Suprapubic skin (tissue), 4 donors: ENCODE measurements at regions not wholly inside any gene's neighbourhood (a gene's known extent, or its start where the extent isn't known, plus 50 kb on each side); places are given as distances from the start of the nearest gene placed in this dataset.

ENCODE experiments used
- DNase-seq, 2 donors: peaks; one replicate each; pipeline ENCODE4 v3.0.0-alpha.2; 2019; ENCODE audit warnings: low spot score in 2 of 2
- H3K27ac ChIP-seq: fragments of 200-600 bp; sonication (generic); one replicate; pipeline ENCODE4 v1.5.1; 2019
- H3K27me3 ChIP-seq: fragments of 200-600 bp; sonication (generic); one replicate; pipeline ENCODE4 v1.5.1; 2019
- H3K36me3 ChIP-seq: fragments of 200-600 bp; sonication (generic); one replicate; pipeline ENCODE4 v1.5.1; 2019
- H3K4me1 ChIP-seq: fragments of 200-600 bp; sonication (generic); one replicate; pipeline ENCODE4 v1.5.1; 2019
- H3K4me3 ChIP-seq: fragments of 200-600 bp; sonication (generic); one replicate; pipeline ENCODE4 v1.5.1; 2019; ENCODE audit warnings: mild to moderate bottlenecking
- H3K9me3 ChIP-seq: fragments of 200-600 bp; sonication (generic); one replicate; pipeline ENCODE4 v1.5.1; 2019
- EP300 ChIP-seq: sonication (generic); formaldehyde crosslinking; IDR thresholded peaks from one replicate; pipeline ENCODE4 v1.6.1; 2017; ENCODE audit warnings: antibody characterized with exemption
- POLR2A ChIP-seq, 2 donors: fragments of 450-650 bp; IDR thresholded peaks; one replicate each; pipeline ENCODE4 v1.6.1; 2017; ENCODE audit warnings: antibody characterized with exemption in 2 of 2, mild to moderate bottlenecking in 2 of 2, moderate library complexity in 2 of 2
- POLR2AphosphoS5 ChIP-seq, 3 donors: sonication (generic); formaldehyde crosslinking; IDR thresholded peaks; one replicate each; pipeline ENCODE4 v1.6.1; 2017; ENCODE audit warnings: antibody characterized with exemption in 3 of 3
- WGBS: methylation state at CpG from one replicate; pipeline ENCODE4 v1.1.5; 2018; 5-methylcytosine and 5-hydroxymethylcytosine counted together
- TF ChIP-seq, protein P1 (sequence below), 2 donors: fragments of 200-600 bp in 1 of 2; fragments of 450-650 bp in 1 of 2; sonication (generic) in 1 of 2; IDR thresholded peaks; one replicate each; pipeline ENCODE4 v1.5.1; 2016 to 2019; ENCODE audit warnings: antibody characterized with exemption in 2 of 2, mild to moderate bottlenecking in 1 of 2, moderate library complexity in 1 of 2

DNA sequence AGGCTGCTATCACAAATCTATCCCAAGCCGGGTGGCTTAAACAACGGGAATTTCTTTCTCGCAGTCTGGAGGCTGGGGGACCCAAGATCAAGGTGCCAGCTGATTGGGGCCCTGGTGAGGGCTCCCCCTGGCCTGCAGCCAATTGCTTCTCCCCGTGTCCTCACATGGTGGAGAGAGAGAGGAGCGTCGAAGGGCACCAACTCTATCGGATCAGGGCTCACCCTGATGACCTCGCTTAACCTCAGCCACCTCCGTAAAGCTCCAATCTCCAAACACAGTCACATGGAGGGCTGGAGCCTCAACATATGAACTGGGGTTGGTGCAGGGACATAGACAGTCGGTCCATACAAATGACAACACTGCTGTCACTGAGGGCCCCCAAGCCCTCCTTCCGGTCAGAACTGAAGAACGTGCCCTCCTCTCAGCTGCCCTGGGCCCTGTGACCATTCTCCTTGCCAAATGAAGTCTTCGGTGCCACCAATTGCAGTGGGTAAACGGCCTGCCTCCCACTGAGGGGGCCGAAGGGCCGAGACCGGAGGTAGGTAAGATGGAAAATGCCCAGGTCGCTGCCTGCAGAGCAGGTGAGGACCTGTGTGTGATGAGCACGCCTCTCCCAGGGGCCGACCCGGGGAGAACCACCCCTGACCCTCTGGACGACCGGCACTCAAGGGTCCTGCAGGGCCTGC is 211.0 kb downstream of the TOMM20 start:
- peak overlapping the region; percentile 66 for H3K27ac ChIP-seq
- 83% methylated on average over 23 of the region's 23 CpGs for WGBS
- TF ChIP-seq POLR2A (IDR thresholded peaks at IDR 0.05), result no peak
- TF ChIP-seq, protein P1, sequence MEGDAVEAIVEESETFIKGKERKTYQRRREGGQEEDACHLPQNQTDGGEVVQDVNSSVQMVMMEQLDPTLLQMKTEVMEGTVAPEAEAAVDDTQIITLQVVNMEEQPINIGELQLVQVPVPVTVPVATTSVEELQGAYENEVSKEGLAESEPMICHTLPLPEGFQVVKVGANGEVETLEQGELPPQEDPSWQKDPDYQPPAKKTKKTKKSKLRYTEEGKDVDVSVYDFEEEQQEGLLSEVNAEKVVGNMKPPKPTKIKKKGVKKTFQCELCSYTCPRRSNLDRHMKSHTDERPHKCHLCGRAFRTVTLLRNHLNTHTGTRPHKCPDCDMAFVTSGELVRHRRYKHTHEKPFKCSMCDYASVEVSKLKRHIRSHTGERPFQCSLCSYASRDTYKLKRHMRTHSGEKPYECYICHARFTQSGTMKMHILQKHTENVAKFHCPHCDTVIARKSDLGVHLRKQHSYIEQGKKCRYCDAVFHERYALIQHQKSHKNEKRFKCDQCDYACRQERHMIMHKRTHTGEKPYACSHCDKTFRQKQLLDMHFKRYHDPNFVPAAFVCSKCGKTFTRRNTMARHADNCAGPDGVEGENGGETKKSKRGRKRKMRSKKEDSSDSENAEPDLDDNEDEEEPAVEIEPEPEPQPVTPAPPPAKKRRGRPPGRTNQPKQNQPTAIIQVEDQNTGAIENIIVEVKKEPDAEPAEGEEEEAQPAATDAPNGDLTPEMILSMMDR (IDR thresholded peaks at IDR 0.05), result no peak
- no peak for TF ChIP-seq POLR2AphosphoS5 (IDR thresholded peaks at IDR 0.05)
- TF ChIP-seq EP300, result no peak

DNA sequence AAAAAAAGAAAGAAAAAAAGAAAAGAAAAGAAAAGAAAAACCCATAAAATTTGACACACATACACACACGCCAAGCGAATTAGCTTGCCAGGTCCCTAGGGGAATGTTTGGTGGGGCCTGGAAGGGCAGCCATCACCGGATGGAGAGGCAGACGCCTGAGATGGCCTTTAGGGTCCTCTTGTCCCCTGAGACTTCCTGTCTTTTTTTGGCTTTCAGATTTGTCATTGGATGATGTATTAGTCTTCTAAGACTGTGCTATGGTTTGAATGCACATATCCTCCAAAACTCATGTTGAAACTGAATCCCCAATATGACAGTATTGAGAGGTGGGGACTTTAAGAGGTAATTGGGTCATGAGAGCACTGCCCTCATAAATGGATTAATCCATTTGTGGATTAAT is 211.8 kb downstream of the TOMM20 start:
- DNase-seq, result peak in 1 of 2 donors; percentile 7
- Histone ChIP-seq H3K4me3 (no peak overlapping the region), H3K9me3 (no peaks in the 10 kb centered on the region), H3K36me3 (no peaks in the 10 kb centered on the region), H3K27me3 (no peaks in the 10 kb centered on the region), H3K4me1 (peaks cover 29% of the 10 kb centered on the region), H3K27ac (no peak overlapping the region)
- TF ChIP-seq POLR2A (IDR thresholded peaks at IDR 0.05) (no peak), POLR2AphosphoS5 (IDR thresholded peaks at IDR 0.05) (no peak), EP300 (no peak)
- TF ChIP-seq, protein P1 (IDR thresholded peaks at IDR 0.05), result no peak
- WGBS, result 72% methylated on average over 4 of the region's 4 CpGs

More for the DNA sequence above, 211.0 kb downstream of the TOMM20 start:
- H3K9me3 ChIP-seq, result no peaks in the 10 kb centered on the region
- no peaks in the 10 kb centered on the region for H3K27me3 ChIP-seq
- peaks cover 25% of the 10 kb centered on the region for H3K4me1 ChIP-seq
- peak in 1 of 2 donors; percentile 61 for DNase-seq
- H3K36me3 ChIP-seq, result no peaks in the 10 kb centered on the region
- H3K4me3 ChIP-seq, result no peak overlapping the region

DNA sequence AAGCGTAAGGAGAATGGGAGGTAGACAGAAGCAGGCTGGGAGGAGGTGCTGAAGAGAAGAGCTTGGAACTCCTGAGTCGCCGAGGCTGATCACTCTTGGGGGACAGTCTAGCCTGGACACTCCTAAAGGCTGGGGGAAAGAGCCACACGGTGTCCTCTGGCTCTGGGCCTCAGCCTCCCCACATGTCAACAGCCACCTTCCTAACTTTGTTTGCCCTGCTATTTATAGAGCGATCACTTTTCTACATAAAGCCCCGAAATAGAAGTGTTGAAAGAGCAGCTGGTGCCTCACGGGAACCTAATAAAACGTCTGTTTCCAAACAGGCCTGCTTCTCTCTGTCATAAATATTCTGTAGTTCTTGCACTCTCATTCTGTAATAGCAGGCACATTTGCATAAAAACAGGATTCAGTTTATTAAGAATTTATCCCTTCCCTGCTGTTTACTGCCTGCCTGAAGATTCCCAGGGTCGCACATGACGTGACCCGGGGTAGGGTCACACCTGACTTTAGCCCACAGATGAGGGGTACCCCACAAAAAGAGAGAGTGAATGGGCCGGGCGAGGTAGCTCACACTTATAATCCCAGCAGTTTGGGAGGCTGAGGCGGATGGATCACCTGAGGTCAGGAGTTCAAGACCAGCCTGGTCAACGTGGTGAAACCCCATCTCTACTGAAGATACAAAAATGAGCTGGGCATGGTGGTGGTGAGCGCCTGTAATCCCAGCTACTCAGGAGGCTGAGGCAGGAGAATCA is 212.5 kb downstream of the TOMM20 start:
- TF ChIP-seq EP300 (no peak), POLR2AphosphoS5 (IDR thresholded peaks at IDR 0.05) (no peak), POLR2A (IDR thresholded peaks at IDR 0.05) (no peak)
- TF ChIP-seq, protein P1 (IDR thresholded peaks at IDR 0.05), result no peak
- Histone ChIP-seq H3K27ac (no peak overlapping the region), H3K4me1 (peaks cover 30% of the 10 kb centered on the region), H3K4me3 (no peak overlapping the region), H3K9me3 (no peaks in the 10 kb centered on the region), H3K36me3 (no peaks in the 10 kb centered on the region), H3K27me3 (no peaks in the 10 kb centered on the region)
- peak in 1 of 2 donors; percentile 30 for DNase-seq
- 80% methylated on average over 16 of the region's 16 CpGs for WGBS

DNA sequence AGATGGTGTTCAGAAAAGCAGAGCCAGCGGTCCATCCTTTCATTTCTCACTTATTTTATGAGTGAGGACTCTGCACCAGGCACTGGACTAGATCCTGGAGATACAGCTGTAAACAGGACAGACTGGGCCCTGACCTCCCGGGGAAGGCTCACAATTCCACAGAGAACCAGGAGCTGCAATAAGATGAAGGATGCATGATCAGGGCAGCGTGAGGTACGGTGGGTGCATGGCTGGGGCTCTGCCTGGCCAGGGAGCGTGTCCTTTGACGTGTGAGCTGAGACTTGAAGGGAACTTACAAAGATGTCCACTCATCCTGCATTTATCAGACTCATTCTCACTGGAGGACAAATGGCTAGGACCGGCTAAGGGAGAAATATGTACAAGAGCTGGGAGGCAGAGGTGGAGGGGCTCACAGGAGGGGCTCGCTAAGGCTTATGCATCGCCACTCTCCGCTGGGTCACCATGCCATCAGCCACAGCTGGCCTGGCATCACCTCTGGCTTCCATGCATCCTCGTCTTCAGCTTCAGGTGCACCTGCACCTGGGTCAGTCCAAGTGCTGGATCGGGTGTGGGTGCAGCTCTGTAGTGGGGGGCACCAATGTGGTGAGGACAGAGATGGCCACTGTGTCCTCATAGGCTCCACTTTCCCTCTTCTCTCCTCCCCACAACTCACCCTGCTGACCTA is 213.9 kb downstream of the TOMM20 start:
- no peaks in the 10 kb centered on the region for H3K9me3 ChIP-seq
- no peaks in the 10 kb centered on the region for H3K27me3 ChIP-seq
- H3K4me1 ChIP-seq, result peaks cover 30% of the 10 kb centered on the region
- 92% methylated on average over 12 of the region's 12 CpGs for WGBS
- TF ChIP-seq EP300 (no peak), POLR2A (IDR thresholded peaks at IDR 0.05) (no peak), POLR2AphosphoS5 (IDR thresholded peaks at IDR 0.05) (no peak)
- TF ChIP-seq, protein P1 (IDR thresholded peaks at IDR 0.05), result no peak
- H3K36me3 ChIP-seq, result no peaks in the 10 kb centered on the region
- no peak overlapping the region for H3K27ac ChIP-seq
- DNase-seq, result peak in 1 of 2 donors; percentile 40
- no peak overlapping the region for H3K4me3 ChIP-seq

DNA sequence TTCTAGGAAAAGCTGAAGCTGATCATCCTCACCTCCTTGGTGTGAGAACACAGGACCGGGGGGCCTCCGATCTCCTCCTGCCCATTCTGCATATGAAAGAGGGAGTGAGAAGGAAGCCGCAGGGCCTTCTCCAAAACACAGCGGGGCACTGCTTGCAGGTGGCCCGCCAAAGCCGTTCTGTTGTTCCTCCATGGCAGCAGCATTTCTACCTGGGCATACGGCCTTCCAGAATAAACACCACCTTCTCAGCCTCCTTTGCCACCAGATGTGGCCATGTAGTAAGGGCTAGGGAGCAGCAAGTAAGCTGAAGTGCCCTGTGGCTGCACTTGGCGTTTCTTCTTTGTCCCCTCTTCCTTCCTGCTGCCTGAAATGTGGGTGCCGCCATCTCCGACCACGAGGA is 214.9 kb downstream of the TOMM20 start:
- 95% methylated on average over 11 of the region's 11 CpGs for WGBS

More for the DNA sequence above, 214.9 kb downstream of the TOMM20 start:
- Histone ChIP-seq H3K36me3 (no peaks in the 10 kb centered on the region), H3K9me3 (no peaks in the 10 kb centered on the region), H3K27me3 (no peaks in the 10 kb centered on the region), H3K27ac (no peak overlapping the region), H3K4me3 (no peak overlapping the region), H3K4me1 (peaks cover 22% of the 10 kb centered on the region)
- TF ChIP-seq POLR2AphosphoS5 (IDR thresholded peaks at IDR 0.05) (no peak), EP300 (no peak), POLR2A (IDR thresholded peaks at IDR 0.05) (no peak)
- TF ChIP-seq, protein P1 (IDR thresholded peaks at IDR 0.05), result no peak
- no peak for DNase-seq
